ENCODE measurements at regions not wholly inside any gene's neighbourhood (a gene's known extent, or its start where the extent isn't known, plus 50 kb on each side); places are given as distances from the start of the nearest gene placed in this dataset.
A peak's percentile ranks its signal among the peaks of the same experiment; 100 is the strongest.

DNA sequence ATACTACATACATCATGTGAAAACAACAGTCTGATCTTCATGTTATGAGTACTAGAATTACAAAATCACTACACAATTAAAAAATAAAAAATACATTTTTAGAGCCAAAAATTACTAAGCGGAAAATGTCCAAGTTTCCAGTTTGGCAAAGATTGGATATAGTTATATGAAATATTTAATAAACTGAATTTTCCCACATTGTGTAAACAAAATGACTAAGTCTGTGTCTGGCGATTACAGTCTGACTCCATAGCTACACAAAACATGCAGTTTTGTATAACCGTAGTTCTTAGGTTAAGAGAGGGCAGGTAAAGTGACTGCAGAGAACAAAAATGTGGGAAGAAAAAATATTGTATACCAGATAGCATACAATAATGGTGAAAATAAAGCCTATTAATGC is 59.2 kb upstream of the TMEM47 start:
- intact Hi-C loops (cut with DNase I), result no loop called here
- TF ChIP-seq, protein P1, sequence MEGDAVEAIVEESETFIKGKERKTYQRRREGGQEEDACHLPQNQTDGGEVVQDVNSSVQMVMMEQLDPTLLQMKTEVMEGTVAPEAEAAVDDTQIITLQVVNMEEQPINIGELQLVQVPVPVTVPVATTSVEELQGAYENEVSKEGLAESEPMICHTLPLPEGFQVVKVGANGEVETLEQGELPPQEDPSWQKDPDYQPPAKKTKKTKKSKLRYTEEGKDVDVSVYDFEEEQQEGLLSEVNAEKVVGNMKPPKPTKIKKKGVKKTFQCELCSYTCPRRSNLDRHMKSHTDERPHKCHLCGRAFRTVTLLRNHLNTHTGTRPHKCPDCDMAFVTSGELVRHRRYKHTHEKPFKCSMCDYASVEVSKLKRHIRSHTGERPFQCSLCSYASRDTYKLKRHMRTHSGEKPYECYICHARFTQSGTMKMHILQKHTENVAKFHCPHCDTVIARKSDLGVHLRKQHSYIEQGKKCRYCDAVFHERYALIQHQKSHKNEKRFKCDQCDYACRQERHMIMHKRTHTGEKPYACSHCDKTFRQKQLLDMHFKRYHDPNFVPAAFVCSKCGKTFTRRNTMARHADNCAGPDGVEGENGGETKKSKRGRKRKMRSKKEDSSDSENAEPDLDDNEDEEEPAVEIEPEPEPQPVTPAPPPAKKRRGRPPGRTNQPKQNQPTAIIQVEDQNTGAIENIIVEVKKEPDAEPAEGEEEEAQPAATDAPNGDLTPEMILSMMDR (IDR thresholded peaks at IDR 0.05), result no peak
- H3K27ac ChIP-seq, result no peak overlapping the region
- H3K27me3 ChIP-seq, result no peaks in the 10 kb centered on the region
- DNase-seq (peak in 2 of 4 donors; percentile 20 to 21), ATAC-seq (no peak)
- no peaks in the 10 kb centered on the region for H3K4me1 ChIP-seq
- H3K36me3 ChIP-seq, result no peaks in the 10 kb centered on the region
- no peak overlapping the region for H3K4me3 ChIP-seq
- no peaks in the 10 kb centered on the region for H3K9me3 ChIP-seq

DNA sequence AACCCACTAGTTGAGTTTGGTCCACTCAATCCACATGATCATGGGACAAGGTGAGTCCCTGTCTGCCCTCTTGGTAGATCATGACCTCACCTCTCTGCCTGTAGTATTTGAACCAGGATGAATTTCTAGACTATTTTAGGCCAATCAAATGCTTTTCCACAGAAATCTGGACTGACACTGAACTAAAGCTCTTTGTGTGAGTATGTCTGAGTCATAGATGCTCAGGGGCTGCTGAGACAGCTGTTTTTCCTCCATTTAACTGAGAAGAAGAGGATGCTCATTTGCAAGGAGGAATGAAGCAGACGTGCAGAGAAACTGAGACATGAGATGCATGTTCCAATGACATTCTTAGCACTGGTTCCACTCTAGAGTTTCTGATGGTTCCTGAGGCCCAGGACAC is 77.3 kb upstream of the TMEM47 start:
- no peak for ATAC-seq
- no peak for DNase-seq
- Histone ChIP-seq H3K27me3 (no peaks in the 10 kb centered on the region), H3K4me1 (no peaks in the 10 kb centered on the region), H3K27ac (no peak overlapping the region), H3K4me3 (no peak overlapping the region), H3K9me3 (no peaks in the 10 kb centered on the region), H3K36me3 (no peaks in the 10 kb centered on the region)
- TF ChIP-seq, protein P1 (IDR thresholded peaks at IDR 0.05), result no peak
- intact Hi-C loops (cut with DNase I), result no loop called here

DNA sequence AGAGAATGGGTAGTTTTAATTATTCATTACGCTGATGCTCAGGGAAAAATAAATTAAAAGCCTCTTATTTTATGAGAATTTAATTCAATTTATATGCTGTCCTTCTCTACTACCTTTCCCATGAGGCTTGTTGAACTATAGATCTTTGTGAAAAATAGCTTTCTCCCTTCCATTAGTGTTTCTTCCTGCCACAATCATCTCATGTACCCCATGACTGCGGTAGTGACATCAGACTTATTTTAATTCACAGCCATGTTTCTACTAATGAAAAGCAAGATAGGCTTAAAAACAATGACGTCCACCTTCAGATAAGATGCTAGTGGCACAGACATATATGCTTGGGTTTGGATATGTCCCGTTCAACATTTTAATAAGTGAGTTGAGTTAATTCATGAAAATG is 87.4 kb upstream of the TMEM47 start:
- Histone ChIP-seq H3K27ac (no peak overlapping the region), H3K27me3 (no peaks in the 10 kb centered on the region), H3K36me3 (no peaks in the 10 kb centered on the region), H3K4me3 (no peak overlapping the region), H3K9me3 (no peaks in the 10 kb centered on the region), H3K4me1 (no peaks in the 10 kb centered on the region)
- TF ChIP-seq, protein P1 (IDR thresholded peaks at IDR 0.05), result no peak
- DNase-seq (no peak), ATAC-seq (no peak)
- intact Hi-C loops (cut with DNase I), result no loop called here

DNA sequence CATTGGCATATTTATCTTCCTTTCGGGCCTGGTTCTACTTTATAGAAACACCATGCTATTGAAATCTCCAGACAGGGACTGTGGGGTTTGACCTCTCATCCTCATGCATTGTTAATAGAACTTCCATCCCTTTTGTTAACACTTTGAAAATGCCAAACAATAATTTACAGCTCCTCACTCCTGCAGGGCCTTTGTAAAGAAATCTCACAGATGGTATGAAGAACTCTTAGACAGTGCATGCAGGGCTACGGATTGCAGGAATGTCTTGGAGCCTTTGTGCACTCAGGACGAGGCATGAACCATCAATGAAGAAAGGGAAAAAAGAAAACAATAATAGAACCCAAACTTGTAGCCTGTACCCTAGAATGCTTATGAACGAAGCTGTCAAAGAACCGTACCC is 92.8 kb upstream of the TMEM47 start:
- Histone ChIP-seq H3K27ac (no peak overlapping the region), H3K27me3 (no peaks in the 10 kb centered on the region), H3K9me3 (no peaks in the 10 kb centered on the region), H3K36me3 (no peaks in the 10 kb centered on the region), H3K4me3 (no peak overlapping the region), H3K4me1 (no peaks in the 10 kb centered on the region)
- intact Hi-C loops (cut with DNase I), result no loop called here
- TF ChIP-seq, protein P1 (IDR thresholded peaks at IDR 0.05), result no peak
- DNase-seq (no peak), ATAC-seq (no peak)

DNA sequence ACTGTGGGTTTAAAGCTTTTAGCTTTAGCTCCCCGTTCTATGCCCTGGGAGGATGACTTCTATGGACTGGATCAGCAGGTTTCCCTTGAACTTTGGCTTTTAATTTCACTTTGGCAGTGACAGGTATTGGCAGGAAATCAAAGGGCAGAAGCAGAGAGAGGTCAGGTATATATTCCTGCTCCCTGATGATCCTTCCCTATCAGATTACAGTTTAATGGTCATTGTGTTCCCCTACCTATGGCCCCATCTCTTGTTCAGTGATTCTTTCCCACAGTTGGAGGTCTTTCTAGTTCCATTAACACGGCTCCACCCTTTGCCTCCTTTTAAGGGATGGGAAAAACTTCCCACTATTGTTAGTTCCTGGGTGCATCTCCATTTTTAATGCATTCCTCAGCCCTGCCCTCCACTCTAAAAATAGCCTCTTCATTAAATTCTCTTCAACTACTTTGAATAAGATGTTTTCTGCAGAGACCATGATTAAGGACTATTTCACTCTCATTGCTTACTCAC is 107.8 kb upstream of the TMEM47 start:
- no peaks in the 10 kb centered on the region for H3K9me3 ChIP-seq
- H3K4me3 ChIP-seq, result no peak overlapping the region
- H3K27me3 ChIP-seq, result no peaks in the 10 kb centered on the region
- H3K27ac ChIP-seq, result no peak overlapping the region
- TF ChIP-seq, protein P1 (IDR thresholded peaks at IDR 0.05), result no peak
- H3K36me3 ChIP-seq, result no peaks in the 10 kb centered on the region
- DNase-seq (no peak), ATAC-seq (no peak)
- intact Hi-C loops (cut with DNase I), result no loop called here
- H3K4me1 ChIP-seq, result no peaks in the 10 kb centered on the region
